ENCODE measurements at regions not wholly inside any gene's neighbourhood (a gene's known extent, or its start where the extent isn't known, plus 50 kb on each side); places are given as distances from the start of the nearest gene placed in this dataset.

DNA sequence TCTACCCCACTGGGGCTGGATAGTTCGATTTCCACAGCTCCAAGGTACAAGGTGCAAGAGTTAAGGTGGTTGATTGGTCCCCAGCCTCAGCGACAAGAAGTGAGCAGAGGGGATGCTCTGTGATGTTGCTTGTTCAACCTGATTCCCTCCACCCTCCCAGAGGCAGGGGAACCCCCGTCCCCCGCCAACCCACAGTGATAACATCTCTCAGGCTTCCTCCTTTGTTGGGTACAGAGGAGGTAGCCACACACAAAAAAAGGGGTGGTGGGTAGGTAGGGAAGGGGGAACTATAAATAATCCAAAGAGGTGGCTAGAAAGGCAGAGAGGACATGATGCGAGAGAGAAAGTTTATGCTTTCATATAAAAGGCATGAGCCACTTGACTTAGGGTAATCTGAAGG is 192.9 kb upstream of the POU3F3 start:
- no peak for TF ChIP-seq POLR2AphosphoS5 (IDR thresholded peaks at IDR 0.05; ENCODE audit: insufficient read depth in 1 of 2, low read depth in 1 of 2)
- no peak for TF ChIP-seq CTCF (IDR thresholded peaks at IDR 0.05)
- no peak for TF ChIP-seq POLR2A (IDR thresholded peaks at IDR 0.05)
